PC-3 (cell line): ENCODE measurements at regions not wholly inside any gene's neighbourhood (a gene's known extent, or its start where the extent isn't known, plus 50 kb on each side); places are given as distances from the start of the nearest gene placed in this dataset.

Experiments
- ATAC-seq: fragments of 200-7000 bp; cut with Tn5 transposase; 2 replicates; pipeline ENCODE4 v1.9.1; 2020; ENCODE audit warnings: mild to moderate bottlenecking, moderate library complexity
- BruUV-seq: library from RNA; stranded (reverse); fragments of 400-500 nt; replicated peaks from 2 replicates; lab custom pipeline; 2021; lab: Mats Ljungman, UMichigan
- CTCF ChIA-PET: fragments of 300-600 bp; sonication (Branson Sonifier 250); formaldehyde crosslinking; loops from one replicate; lab custom pipeline; 2022; ENCODE audit warnings: antibody characterized with exemption; lab: Charles Lee
- POLR2A ChIA-PET: fragments of 300-600 bp; sonication (Branson Sonifier 250); formaldehyde crosslinking; loops from one replicate; lab custom pipeline; 2022; ENCODE audit warnings: antibody characterized with exemption; ENCODE audit not compliant: unreplicated experiment; lab: Charles Lee
- DNase-seq: peaks from one replicate; pipeline ENCODE4 v3.0.0-alpha.2; 2015
- H2AFZ ChIP-seq: fragments of 300-600 bp; sonication (generic); 2 replicates; pipeline ENCODE4 v1.6.0; 2016; ENCODE audit warnings: antibody characterized with exemption, low read length
- H3F3A ChIP-seq: fragments of 300-600 bp; sonication (generic); one replicate; pipeline ENCODE4 v1.6.0; 2017; ENCODE audit warnings: antibody characterized with exemption, low read length, control low read depth, mild to moderate bottlenecking; ENCODE audit not compliant: unreplicated experiment
- H3K27ac ChIP-seq: fragments of 300-600 bp; sonication (generic); 2 replicates; pipeline ENCODE4 v1.5.1; 2016; ENCODE audit warnings: mild to moderate bottlenecking, low read length
- H3K27me3 ChIP-seq: fragments of 300-600 bp; sonication (generic); 2 replicates; pipeline ENCODE4 v1.6.1; 2016; ENCODE audit warnings: low read length, mixed read lengths
- H3K36me3 ChIP-seq: fragments of 300-600 bp; sonication (generic); 2 replicates; pipeline ENCODE4 v1.6.1; 2016; ENCODE audit warnings: low read depth, mixed run types, low read length, mixed read lengths
- H3K4me1 ChIP-seq: fragments of 300-600 bp; sonication (generic); 2 replicates; pipeline ENCODE4 v1.5.1; 2016; ENCODE audit warnings: low read length; ENCODE audit not compliant: insufficient read depth
- H3K4me2 ChIP-seq: fragments of 300-600 bp; sonication (generic); 2 replicates; pipeline ENCODE4 v1.6.0; 2016; ENCODE audit warnings: low read length
- H3K4me3 ChIP-seq: fragments of 300-600 bp; sonication (generic); 2 replicates; pipeline ENCODE4 v1.5.1; 2016; ENCODE audit warnings: mild to moderate bottlenecking, low read length, mixed read lengths
- H3K79me2 ChIP-seq: fragments of 300-600 bp; sonication (generic); 2 replicates; pipeline ENCODE4 v1.6.1; 2017; ENCODE audit warnings: low read length, mixed read lengths
- H3K9ac ChIP-seq: fragments of 300-600 bp; sonication (generic); 2 replicates; pipeline ENCODE4 v1.6.0; 2016; ENCODE audit warnings: mild to moderate bottlenecking, low read length
- H3K9me2 ChIP-seq: fragments of 300-600 bp; sonication (generic); replicated peaks from 2 replicates; pipeline ENCODE4 v1.6.1; 2016; ENCODE audit warnings: mixed run types, low read length, mixed read lengths
- H3K9me3 ChIP-seq: fragments of 300-600 bp; sonication (generic); 2 replicates; pipeline ENCODE4 v1.6.1; 2016; ENCODE audit warnings: low read length, mixed read lengths
- H4K20me1 ChIP-seq: fragments of 300-600 bp; sonication (generic); 2 replicates; pipeline ENCODE4 v1.6.1; 2016; ENCODE audit warnings: low read length, mixed read lengths
- EZH2 ChIP-seq: fragments of 300-600 bp; sonication (generic); IDR thresholded peaks from one replicate; pipeline ENCODE4 v1.6.1; 2017; ENCODE audit warnings: antibody characterized with exemption, mild to moderate bottlenecking, low read length; ENCODE audit not compliant: unreplicated experiment
- EZH2phosphoT487 ChIP-seq: fragments of 300-600 bp; sonication (generic); IDR thresholded peaks from 2 replicates; pipeline ENCODE4 v1.6.1; 2018; ENCODE audit warnings: mild to moderate bottlenecking, antibody characterized with exemption, low read length, borderline replicate concordance
- intact Hi-C: fragments of 100-400 bp; cut with micrococcal nuclease; formaldehyde crosslinking; loops from 2 replicates; pipeline ENCODE4 v1.9.0; 2023
- TF ChIP-seq, protein P1 (sequence below): fragments of 300-600 bp; sonication (generic); conservative IDR thresholded peaks from 2 replicates; pipeline ENCODE4 v1.5.1; 2017; ENCODE audit warnings: antibody characterized with exemption, low read depth, mild to moderate bottlenecking, low read length

DNA sequence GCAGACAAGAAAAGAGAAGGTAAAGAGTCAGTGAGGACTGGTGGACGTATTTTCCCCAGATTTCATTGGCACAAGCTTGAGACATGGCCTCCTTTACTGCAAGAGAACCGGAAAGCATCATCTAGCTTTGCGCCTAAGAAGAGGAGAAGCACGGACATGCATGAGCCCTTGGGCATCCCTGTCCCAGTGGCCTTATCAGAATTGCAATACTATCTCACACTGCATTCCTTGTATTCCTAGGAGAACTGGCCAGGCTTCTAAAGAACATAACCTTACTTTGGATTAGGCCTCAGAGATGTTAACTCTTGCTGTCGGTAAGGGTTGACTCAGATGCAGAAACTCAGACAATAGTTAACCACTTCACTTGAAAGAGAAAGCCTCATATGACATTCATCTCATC lies 229.5 kb upstream of the PRICKLE2 start:
- no peaks in the 10 kb centered on the region for H3K9me3 ChIP-seq
- POLR2A ChIA-PET: no interaction called here
- no peaks in the 10 kb centered on the region for H3F3A ChIP-seq
- H4K20me1 ChIP-seq: no peaks in the 10 kb centered on the region
- H3K27me3 ChIP-seq: no peaks in the 10 kb centered on the region
- ATAC-seq: no peak
- H3K4me3 ChIP-seq: no peak overlapping the region
- H3K79me2 ChIP-seq: no peaks in the 10 kb centered on the region
- CTCF ChIA-PET: no interaction called here
- DNase-seq: no peak
- H3K4me2 ChIP-seq: no peak overlapping the region
- no peak for TF ChIP-seq EZH2
- TF ChIP-seq EZH2phosphoT487: no peak
- TF ChIP-seq, protein P1, sequence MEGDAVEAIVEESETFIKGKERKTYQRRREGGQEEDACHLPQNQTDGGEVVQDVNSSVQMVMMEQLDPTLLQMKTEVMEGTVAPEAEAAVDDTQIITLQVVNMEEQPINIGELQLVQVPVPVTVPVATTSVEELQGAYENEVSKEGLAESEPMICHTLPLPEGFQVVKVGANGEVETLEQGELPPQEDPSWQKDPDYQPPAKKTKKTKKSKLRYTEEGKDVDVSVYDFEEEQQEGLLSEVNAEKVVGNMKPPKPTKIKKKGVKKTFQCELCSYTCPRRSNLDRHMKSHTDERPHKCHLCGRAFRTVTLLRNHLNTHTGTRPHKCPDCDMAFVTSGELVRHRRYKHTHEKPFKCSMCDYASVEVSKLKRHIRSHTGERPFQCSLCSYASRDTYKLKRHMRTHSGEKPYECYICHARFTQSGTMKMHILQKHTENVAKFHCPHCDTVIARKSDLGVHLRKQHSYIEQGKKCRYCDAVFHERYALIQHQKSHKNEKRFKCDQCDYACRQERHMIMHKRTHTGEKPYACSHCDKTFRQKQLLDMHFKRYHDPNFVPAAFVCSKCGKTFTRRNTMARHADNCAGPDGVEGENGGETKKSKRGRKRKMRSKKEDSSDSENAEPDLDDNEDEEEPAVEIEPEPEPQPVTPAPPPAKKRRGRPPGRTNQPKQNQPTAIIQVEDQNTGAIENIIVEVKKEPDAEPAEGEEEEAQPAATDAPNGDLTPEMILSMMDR: no peak
- no peaks in the 10 kb centered on the region for H3K36me3 ChIP-seq
- no TSS peak for BruUV-seq
- no peaks in the 10 kb centered on the region for H3K9me2 ChIP-seq
- intact Hi-C loops: no loop called here
- no peak overlapping the region for H2AFZ ChIP-seq
- no peak overlapping the region for H3K9ac ChIP-seq
- H3K4me1 ChIP-seq: no peaks in the 10 kb centered on the region
- no peak overlapping the region for H3K27ac ChIP-seq

- Histone ChIP-seq H3K9me2 (no peaks in the 10 kb centered on the region), H3K9me3 (no peaks in the 10 kb centered on the region), H3K4me1 (no peaks in the 10 kb centered on the region), H3K9ac (no peak overlapping the region), H3K27ac (no peak overlapping the region), H2AFZ (no peak overlapping the region), H3K79me2 (no peaks in the 10 kb centered on the region), H3K36me3 (no peaks in the 10 kb centered on the region), H3F3A (no peaks in the 10 kb centered on the region), H3K27me3 (no peaks in the 10 kb centered on the region), H3K4me3 (no peak overlapping the region), H4K20me1 (no peaks in the 10 kb centered on the region), H3K4me2 (no peak overlapping the region)
- peak; percentile 28 for DNase-seq
- TF ChIP-seq EZH2phosphoT487: no peak
- TF ChIP-seq, protein P1: no peak
- TF ChIP-seq EZH2: no peak
- BruUV-seq: no TSS peak
- ATAC-seq: no peak; the same call in 1 of the 2 replicates
- CTCF ChIA-PET: no interaction called here
- POLR2A ChIA-PET: no interaction called here
- intact Hi-C loops: no loop called here
Observed at GRCh38 chr3:64454179-64454578, 228.9 kb upstream of the PRICKLE2 start.

- POLR2A ChIA-PET: no interaction called here
Observed at GRCh38 chr3:64451283-64452012, 226.2 kb upstream of the PRICKLE2 start.

More at GRCh38 chr3:64451283-64452012, 226.2 kb upstream of the PRICKLE2 start:
- no peaks in the 10 kb centered on the region for H4K20me1 ChIP-seq
- intact Hi-C loops: no loop called here
- no TSS peak for BruUV-seq
- no peaks in the 10 kb centered on the region for H3K9me3 ChIP-seq
- no peaks in the 10 kb centered on the region for H3K27me3 ChIP-seq
- no peaks in the 10 kb centered on the region for H3K4me1 ChIP-seq
- H3K4me3 ChIP-seq: no peak overlapping the region
- ATAC-seq: no peak
- H3K79me2 ChIP-seq: no peaks in the 10 kb centered on the region
- no peak overlapping the region for H3K27ac ChIP-seq
- CTCF ChIA-PET: no interaction called here
- no peak for DNase-seq
- H2AFZ ChIP-seq: no peak overlapping the region
- H3K9ac ChIP-seq: no peak overlapping the region
- no peaks in the 10 kb centered on the region for H3F3A ChIP-seq
- TF ChIP-seq EZH2phosphoT487: no peak
- TF ChIP-seq, protein P1: no peak
- no peak for TF ChIP-seq EZH2
- no peaks in the 10 kb centered on the region for H3K36me3 ChIP-seq
- no peak overlapping the region for H3K4me2 ChIP-seq
- H3K9me2 ChIP-seq: no peaks in the 10 kb centered on the region
